SK-N-SH treated with all-trans-retinoic acid at 6 μM for 48 hours (cell line): ENCODE measurements at regions not wholly inside any gene's neighbourhood (a gene's known extent, or its start where the extent isn't known, plus 50 kb on each side); places are given as distances from the start of the nearest gene placed in this dataset.

Source experiments
- ESRRG ChIP-seq: fragments of 250-450 bp; sonication (Bioruptor Pico); IDR thresholded peaks from 2 replicates; pipeline ENCODE4 v1.6.1; 2021; ENCODE audit warnings: mild to moderate bottlenecking
- TSHZ2 ChIP-seq: fragments of 250-450 bp; sonication (Bioruptor Pico); IDR thresholded peaks from 2 replicates; pipeline ENCODE4 v1.5.0; 2020; ENCODE audit warnings: mild to moderate bottlenecking, moderate library complexity
- ZFP30 ChIP-seq: fragments of 450-650 bp; formaldehyde crosslinking; IDR thresholded peaks from 2 replicates; pipeline ENCODE4 v1.5.0; 2022; ENCODE audit warnings: mild to moderate bottlenecking, moderate library complexity

- TF ChIP-seq TSHZ2 (CRISPR knock-in tag): no peak
- no peak for TF ChIP-seq ESRRG
- no peak for TF ChIP-seq ZFP30 (CRISPR knock-in tag)
Observed at GRCh38 chr9:104412238-104412637, 91.8 kb upstream of the OR13F1 start.
